NCI-H82 treated with DMSO at 0.1 percent for 48 hours (cell line): ENCODE measurements at regions not wholly inside any gene's neighbourhood (a gene's known extent, or its start where the extent isn't known, plus 50 kb on each side); places are given as distances from the start of the nearest gene placed in this dataset.
"Not testable (repeated sequence)": the region's sequence is repeated elsewhere in the genome, so short reads cannot be mapped to it uniquely, and the experiment has no call there.

ENCODE experiments used
- DNase-seq: peaks from one replicate; lab custom pipeline; 2025; ENCODE audit not compliant: unreplicated experiment; lab: John Stamatoyannopoulos, UW

DNA sequence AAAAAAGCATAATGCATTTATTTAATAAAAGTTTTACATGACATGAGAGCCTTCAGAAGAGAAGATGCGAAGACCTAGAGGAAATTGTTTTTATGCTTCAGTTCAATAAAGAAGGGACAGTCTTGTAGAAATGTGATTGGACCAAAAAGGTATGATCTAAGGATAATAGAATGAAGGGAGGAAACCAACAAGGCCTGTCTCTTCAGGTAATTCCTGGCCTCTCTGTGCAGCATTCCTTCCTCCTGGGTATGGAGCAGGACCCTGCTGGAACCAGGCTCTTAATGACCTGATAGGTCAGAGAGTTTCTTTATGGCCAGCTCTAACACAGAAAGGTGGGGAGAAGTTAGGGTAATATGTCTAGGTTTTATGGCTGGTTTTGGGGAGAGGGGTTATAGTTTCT, 162.8 kb upstream of the HEY2 start:
- no peak for DNase-seq

DNA sequence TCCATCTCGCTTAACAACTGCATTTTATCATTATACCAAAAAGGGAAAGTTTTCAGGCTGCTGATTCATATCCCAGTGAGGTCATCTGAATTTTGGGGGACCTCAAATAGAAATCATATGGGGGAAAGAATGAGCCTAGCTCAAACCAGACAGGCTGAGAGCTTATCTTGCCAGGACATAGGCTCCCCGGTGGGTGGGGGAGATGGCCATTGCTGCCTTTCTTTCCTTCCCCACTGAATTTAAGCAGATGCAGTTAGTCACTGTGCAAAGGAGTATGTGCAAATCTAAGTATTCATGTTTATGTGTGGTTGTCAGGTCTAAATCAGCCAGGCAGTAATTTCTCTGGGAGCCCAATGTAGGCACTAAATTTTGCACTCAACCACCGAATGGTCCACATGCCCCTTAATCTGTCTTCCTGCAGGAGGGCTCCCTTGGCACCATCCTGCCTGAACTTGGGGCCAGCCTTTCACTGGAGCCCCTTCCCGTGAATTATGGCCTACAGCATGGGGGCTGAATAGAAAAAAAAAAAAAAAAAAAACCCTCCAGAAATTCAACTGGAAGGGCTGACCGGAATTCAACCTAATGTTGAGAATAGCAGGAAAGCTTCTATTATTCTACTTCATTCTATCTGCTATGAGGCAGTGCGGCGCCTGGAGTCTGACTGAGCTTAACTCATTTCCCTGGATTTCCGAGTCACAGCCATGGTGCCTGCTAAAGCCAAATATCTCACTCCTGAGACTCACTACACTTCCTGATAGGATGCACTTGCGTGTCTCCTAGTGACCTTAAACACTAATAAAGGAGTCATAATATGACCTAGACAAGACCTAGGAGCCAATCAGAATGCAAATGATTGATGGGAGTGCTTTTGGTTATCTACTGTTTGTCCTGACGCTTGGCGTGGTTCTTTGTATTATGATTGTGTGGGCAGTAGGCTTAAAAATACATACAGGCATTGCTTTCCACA, 161.5 kb upstream of the HEY2 start:
- DNase-seq: no peak

DNA sequence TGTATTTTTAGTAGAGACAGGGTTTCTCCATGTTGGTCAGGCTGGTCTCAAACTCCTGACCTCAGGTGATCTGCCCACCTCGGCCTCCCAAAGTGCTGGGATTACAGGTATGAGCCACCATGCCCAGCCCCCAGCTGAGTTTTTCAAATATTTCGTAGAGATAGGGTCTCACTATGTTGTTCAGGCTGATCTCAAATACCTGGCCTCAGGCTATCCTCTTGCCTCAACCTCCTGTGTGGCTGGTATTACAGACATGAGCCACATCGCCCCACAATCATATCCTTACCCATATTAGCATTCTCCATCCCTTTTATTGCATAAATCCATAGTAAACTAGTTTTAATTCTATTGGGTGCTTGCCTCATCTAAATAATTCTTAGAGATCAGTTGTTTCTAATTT, 157.6 kb upstream of the HEY2 start:
- DNase-seq: not testable (repeated sequence)

DNA sequence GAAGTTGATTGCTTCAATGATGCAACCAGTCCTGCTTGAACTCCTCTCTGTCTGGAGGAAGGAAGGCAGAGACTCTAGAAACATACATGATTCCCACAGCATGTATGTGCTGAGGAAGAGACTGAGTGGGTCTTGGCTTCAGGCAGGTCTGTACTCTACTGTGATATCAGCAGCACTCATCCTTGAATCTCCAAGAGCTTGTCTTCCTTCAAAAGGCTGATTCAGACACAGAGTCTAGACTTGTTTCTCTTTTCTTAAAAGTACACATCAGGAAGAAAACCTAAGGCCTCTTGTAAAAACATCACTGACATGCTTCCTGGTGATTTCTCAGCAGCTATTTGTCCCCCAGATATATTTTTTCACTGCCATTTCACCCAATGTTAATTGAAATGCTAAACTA, 155.7 kb upstream of the HEY2 start:
- DNase-seq: no peak

- DNase-seq: no peak
Measured at GRCh38 chr6:125596020-125596419, 153.4 kb upstream of the HEY2 start.

DNA sequence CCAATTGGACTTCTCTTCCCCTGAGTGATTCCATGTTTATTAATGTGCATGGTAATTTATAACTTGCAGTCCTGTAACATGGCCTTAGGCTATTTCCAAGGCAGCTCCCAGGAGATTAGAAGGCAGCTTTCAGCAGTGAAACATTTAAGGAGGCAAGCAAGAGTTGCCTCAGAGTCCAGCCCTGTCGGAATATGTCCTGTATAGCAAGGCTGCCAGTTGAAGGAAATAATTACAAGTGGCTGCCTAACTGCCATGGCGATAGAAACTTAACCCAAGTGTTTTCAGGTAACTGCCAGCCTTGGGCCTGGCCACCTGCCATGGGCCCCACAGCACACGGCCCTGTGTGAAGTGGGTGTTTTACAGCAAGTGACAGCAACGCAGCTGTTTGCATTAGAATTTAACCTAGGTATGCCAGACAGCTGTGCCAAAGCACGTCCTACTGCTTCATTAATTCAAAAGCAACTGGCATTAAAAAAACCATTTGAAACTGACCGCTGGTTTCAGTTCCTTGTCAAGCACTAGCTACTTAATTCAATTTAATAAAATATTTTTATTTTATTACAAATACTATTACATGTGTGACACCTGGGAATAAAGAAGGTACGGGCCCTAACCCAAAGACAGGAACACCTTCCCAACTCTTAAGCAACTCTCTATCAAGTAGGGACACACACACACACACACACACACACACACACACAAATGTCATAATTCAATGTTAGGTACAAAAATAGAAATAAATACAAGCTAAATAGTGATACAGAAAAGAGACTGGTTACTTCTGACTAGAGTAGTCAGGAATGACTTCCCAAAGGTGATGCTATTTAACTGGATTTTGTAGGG, 151.8 kb upstream of the HEY2 start:
- DNase-seq: no peak

DNA sequence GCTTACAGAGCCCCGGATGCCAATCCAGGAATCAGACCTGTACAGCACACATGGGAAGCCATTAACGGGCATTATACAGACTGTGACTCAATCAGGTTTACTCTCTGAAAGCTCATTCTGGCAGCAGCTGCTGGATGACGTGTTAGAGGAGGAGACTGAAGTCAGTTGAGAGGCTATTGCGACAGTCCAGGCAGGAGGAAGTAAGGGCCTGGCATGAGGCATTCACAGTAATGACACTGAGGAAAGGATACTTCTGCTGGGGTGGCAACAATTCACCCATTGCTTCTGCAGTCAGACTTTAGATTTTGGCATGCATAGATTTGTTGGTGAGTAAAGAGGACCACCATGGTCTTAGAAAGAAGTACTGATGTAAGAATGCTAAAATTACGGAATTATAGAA, 151.0 kb upstream of the HEY2 start:
- no peak for DNase-seq

DNA sequence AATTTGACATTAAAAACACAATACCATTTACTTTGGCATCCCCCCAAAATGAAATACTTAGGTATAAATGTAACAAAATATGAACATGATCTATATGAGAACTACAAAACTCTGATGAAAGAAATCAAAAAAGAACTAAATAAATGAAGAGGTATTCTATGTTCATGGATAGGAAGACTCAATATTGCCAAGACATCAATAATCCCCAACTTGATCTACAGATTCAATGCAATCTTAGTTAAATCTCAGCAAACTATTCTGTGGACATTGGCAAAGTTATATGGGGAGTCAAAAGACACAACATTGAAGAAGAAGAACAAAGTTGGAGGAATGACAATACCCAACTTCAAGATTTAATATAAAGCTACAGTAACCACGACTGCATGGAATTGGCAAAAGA, 145.2 kb upstream of the HEY2 start:
- no peak for DNase-seq

DNA sequence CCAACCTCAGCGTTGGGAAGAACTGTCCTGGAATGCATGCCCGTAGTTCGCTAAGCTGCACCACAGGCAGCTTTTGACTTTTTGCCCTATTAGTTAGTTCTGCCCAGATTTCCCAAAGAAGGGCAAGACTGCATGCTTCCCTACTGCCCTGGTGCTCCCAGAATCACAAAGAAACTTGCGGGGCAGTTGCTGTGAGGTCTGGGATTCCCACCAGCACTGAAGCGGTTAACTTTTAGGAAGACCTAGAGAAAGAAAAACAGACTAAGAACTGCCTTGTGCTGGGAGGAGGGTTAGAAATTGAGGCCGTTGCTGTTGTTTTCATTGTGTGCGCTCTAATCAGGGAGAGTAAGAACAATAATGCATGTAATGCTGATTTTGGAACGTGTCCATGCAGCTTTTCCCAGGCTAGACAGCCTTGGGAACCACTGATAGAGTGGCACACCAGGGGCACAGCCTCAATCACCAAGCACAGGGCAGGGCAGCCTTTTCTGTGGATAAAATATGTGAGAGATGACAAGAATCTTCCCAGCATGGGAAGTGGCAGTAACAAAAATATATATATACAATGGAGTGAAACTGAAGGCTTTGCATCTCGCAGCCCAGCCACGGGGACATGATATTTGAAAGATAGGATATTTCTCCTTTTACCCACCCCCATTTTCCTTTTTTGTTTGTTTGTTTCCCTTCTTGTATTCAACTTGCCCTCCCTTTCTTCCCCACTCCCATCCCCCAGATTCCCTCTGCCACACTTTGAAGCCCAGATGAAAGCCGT, 137.7 kb upstream of the HEY2 start:
- DNase-seq: no peak

DNA sequence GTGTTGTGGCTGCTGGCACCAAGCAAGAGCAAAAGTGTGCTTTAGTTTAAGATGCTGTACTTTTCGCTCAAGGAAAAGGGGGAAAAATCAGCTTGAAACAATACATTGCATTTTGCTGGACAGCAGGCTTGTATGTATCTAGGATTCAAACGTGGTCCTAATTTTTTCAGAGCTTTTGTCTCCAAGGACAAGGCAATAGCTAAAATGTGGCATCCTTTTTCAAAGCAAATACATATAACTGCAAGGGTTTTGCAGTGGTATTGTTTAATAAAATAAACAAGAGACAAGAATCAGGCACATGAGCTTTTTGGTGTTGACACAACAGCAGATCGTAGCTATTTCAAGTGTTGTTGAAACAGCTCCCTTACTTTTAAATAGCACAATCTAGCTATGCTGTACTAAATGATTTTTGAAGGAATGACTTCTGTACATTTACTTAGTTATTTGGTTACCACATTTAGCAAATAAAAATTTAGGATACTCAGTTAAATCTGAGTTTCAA, 137.0 kb upstream of the HEY2 start:
- DNase-seq: no peak

DNA sequence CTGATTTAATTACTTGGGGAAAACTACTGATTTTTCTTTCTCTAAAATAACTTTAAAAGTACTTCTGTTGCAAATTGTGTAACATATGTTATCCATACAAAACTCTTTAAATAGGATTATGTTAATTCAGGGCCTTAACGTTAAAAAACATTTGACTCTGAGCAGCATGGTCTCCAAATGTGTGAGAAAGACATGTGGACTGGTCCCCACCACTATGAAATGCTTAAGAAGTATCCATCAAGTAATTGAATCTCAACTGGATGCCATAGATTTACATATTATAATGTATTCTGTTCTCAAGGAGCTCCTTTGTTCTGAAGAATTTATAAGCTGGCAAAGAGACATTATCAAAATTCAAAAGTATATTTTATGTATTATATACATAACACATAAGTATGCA, 130.8 kb upstream of the HEY2 start:
- no peak for DNase-seq

- DNase-seq: no peak
Measured at GRCh38 chr6:125623085-125623484, 126.3 kb upstream of the HEY2 start.

DNA sequence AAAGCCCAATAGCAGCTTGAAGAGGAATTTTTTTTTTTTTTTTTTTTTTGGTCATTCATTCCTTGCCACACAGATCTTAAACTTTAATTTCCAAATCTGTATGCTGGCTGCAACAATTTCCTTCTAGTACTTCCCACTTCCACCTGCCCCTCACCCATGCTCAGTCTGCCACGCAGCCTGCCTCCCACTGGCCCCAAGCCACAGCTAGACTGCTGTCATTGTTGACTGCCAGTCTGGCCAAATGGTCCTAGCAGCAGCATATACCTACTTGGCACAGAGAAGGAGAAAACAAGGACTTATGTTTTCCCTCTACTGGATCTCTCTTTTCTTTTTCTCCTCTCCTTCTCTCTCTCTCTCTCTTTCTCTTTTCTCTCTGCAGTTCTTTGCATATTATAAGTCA, 118.3 kb upstream of the HEY2 start:
- DNase-seq: no peak

DNA sequence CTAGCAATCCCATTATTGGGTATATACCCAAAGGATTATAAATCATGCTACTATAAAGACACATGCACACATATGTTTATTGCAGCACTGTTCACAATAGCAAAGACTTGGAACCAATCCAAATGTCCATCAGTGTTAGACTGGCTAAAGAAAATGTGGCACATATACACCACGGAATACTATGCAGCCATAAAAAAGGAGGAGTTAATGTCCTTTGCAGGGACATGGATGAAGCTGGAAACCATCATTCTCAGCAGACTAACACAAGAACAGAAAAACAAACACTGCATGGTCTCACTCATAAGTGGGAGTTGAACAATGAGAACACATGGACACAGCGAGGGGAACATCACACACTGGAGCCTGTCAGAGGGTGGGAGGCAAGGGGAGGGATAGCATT, 113.4 kb upstream of the HEY2 start:
- DNase-seq: not testable (repeated sequence)

- DNase-seq: no peak
Measured at GRCh38 chr6:125636671-125637070, 112.8 kb upstream of the HEY2 start.

- no peak for DNase-seq
Measured at GRCh38 chr6:125637207-125637606, 112.2 kb upstream of the HEY2 start.

- no peak for DNase-seq
Measured at GRCh38 chr6:125639466-125640020, 109.9 kb upstream of the HEY2 start.

DNA sequence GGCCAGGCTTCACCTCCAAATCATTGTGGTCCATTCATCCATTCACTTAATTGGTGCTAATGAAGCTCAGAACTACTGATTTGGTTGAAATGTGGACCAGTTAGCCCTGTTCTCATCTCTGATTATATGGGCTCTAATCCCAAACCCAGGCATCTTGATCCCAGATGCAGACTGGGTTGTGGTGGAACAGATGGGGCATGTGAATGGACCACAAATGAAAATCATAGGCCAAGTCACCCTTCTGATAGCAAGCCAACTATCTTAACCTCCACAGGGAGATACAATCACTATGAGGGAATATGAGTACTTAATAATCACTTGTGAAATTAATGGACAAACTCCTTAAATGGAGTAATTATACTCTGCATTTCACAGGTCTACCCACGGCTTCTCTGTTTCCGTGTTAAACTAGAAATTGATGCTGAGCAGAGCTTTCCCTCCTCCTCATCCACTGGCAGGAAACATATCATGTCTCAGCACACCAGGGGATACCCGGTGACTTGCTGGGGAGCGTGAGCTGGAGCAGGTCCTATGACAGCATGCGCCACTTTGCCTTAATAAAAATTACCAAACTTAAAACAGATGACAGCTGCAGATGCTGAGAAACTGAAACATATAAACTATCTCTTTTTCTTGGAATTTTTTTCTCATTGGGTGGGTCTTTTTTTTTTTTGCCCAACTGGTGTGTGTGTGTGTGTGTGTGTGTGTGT, 108.8 kb upstream of the HEY2 start:
- DNase-seq: no peak

GRCh38 chr6:125643967-125644661, 105.3 kb upstream of the HEY2 start:
- not testable (repeated sequence) for DNase-seq

DNA sequence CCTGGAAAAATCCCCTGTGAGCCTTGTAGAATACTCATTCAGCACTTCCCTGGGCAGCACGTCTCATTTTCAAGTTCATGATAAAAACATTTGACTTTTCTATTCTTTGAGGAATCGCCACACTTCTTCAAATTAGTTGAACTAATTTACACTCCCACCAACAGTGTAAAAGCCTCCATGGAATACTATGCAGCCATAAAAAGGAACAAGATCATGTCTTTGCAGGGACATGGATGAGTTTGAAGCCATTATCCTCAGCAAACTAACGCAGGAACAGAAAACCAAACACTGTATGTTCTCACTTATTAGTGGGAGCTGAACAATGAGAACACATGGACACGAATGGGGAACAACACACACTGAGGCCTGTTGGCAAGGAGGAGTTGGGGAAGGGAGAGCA, 102.0 kb upstream of the HEY2 start:
- no peak for DNase-seq
